ENCODE measurements at regions not wholly inside any gene's neighbourhood (a gene's known extent, or its start where the extent isn't known, plus 50 kb on each side); places are given as distances from the start of the nearest gene placed in this dataset.

DNA sequence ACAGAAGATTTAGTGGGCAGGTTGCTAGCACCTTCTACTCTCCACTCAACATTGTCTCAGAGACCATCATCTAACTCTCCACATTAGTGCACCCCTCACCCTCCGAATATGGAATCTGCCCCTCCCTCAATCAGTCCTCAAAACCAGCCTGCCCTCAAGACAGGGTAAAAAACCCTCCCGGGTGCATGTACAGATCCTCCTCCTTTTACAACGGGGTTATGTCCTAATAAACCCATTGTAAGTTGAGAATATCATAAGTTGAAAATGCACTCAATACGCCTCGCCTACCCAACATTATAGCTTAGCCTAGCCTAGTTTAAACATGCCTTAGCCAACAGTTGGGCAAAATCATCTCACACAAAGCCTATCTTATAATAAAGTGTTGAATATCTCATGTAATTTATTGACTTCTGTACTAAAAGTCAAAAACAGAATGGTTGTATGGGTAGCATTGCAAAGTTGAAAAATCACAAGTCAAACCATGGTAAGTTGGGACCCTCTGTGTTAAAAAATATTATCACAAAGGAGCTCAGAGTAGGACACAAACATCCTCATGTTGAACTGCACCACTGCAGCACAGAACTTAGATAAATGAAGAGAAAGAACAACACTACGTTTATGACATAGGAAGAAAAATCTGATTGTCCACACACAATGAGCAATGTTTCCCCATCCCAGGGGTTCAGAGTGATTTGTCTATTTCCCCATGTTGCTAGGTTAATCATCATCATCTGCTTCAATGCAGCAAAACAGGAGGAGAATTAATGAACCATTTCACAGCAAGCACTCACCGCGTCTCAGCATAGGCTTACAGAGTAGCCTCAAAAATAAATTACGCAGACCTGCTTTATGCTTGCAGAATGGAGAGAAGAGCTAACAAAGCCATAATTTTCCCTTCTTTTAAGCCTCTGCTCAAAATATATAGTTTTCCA lies 184.1 kb upstream of the ARL4C start:
- DNase-seq (ENCODE audit: low spot score), result no peak
- in situ Hi-C loops (cut with MboI; ENCODE audit: low sequenced_read_pairs, unreplicated experiment), result no loop called here
- TF ChIP-seq, protein P1, sequence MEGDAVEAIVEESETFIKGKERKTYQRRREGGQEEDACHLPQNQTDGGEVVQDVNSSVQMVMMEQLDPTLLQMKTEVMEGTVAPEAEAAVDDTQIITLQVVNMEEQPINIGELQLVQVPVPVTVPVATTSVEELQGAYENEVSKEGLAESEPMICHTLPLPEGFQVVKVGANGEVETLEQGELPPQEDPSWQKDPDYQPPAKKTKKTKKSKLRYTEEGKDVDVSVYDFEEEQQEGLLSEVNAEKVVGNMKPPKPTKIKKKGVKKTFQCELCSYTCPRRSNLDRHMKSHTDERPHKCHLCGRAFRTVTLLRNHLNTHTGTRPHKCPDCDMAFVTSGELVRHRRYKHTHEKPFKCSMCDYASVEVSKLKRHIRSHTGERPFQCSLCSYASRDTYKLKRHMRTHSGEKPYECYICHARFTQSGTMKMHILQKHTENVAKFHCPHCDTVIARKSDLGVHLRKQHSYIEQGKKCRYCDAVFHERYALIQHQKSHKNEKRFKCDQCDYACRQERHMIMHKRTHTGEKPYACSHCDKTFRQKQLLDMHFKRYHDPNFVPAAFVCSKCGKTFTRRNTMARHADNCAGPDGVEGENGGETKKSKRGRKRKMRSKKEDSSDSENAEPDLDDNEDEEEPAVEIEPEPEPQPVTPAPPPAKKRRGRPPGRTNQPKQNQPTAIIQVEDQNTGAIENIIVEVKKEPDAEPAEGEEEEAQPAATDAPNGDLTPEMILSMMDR (IDR thresholded peaks at IDR 0.05; ENCODE audit: borderline replicate concordance, control extremely low read depth, extremely low read depth, insufficient read depth, missing control alignments), result no peak

- in situ Hi-C loops (cut with MboI; ENCODE audit: low sequenced_read_pairs, unreplicated experiment), result no loop called here
These were observed 183.1 kb upstream of the ARL4C start for GRCh38 chr2:234679741-234680687.

GRCh38 chr2:234679301-234679740 lies 182.4 kb upstream of the ARL4C start:
- in situ Hi-C loops (cut with MboI; ENCODE audit: low sequenced_read_pairs, unreplicated experiment), result no loop called here
- TF ChIP-seq, protein P1 (IDR thresholded peaks at IDR 0.05; ENCODE audit: borderline replicate concordance, control extremely low read depth, extremely low read depth, insufficient read depth, missing control alignments), result no peak
- DNase-seq (ENCODE audit: low spot score), result no peak

More at GRCh38 chr2:234679741-234680687, 183.1 kb upstream of the ARL4C start:
- TF ChIP-seq, protein P1 (IDR thresholded peaks at IDR 0.05; ENCODE audit: borderline replicate concordance, control extremely low read depth, extremely low read depth, insufficient read depth, missing control alignments), result no peak
- no peak for DNase-seq (ENCODE audit: low spot score)

DNA sequence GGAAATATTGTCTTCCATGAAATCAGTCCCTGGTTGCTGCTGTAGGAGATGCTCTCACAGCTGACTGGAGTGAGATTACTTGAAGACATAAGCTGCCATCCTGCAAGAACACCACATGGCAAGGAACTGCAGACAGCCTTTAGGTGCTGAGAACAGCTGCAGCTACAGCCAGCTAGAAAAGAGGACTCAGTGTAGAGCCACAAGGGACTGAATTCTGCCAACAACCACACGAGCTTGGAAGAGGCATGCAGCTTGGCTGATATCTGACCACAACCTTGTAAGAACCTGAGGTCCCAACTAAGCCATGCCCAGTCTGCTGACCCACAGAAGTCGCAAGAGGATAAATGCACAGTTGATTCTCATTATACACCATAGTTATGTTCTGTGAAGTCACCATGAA lies 181.8 kb upstream of the ARL4C start:
- TF ChIP-seq, protein P1 (IDR thresholded peaks at IDR 0.05; ENCODE audit: borderline replicate concordance, control extremely low read depth, extremely low read depth, insufficient read depth, missing control alignments), result no peak
- DNase-seq (ENCODE audit: low spot score), result no peak
- in situ Hi-C loops (cut with MboI; ENCODE audit: low sequenced_read_pairs, unreplicated experiment), result no loop called here

DNA sequence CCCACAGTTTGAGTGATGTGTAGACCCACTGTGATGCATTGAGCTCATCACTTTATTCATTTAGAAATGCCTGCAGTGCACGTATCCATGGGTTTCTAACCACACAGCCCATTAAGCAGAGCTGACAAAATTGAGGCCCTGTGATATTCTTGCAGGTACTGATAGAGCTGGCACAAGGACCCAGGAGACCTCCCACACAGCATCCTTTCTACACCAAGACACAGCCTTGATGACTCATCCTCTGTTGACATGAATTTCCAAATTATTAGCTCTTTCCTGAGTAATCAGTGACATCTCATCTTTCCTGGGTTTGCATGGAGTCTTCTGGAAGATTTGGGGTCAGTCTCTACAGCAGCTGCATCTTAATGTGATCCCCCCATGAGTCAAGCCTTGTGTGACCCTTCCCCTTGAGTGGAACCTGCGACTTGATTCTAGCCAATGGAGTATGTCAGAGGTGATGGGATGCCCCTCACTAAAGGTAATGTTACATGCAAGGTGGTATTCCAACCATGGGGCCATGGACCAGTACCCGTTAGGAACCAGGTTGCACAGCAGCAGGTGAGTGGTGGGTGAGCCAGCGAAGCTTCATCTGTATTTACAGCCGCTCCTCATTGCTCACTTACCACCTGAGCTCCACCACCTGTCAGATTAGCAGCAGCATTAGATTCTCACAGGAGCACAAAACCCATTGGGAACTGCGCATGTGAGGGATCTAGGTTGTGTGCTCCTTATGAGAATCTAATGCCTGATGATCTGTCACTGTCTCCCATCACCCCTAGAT lies 181.1 kb upstream of the ARL4C start:
- no peak for DNase-seq (ENCODE audit: low spot score)
- in situ Hi-C loops (cut with MboI; ENCODE audit: low sequenced_read_pairs, unreplicated experiment), result no loop called here
- TF ChIP-seq, protein P1 (IDR thresholded peaks at IDR 0.05; ENCODE audit: borderline replicate concordance, control extremely low read depth, extremely low read depth, insufficient read depth, missing control alignments), result no peak

All from GM13976 (cell line).